GM19351 (cell line): ENCODE measurements at regions not wholly inside any gene's neighbourhood (a gene's known extent, or its start where the extent isn't known, plus 50 kb on each side); places are given as distances from the start of the nearest gene placed in this dataset.
"Not testable (repeated sequence)": the region's sequence is repeated elsewhere in the genome, so short reads cannot be mapped to it uniquely, and the experiment has no call there.

Experiments
- ATAC-seq: cut with Tn5 transposase; IDR thresholded peaks from one replicate; pipeline ENCODE4 v1.9.1; 2021; ENCODE audit warnings: mild to moderate bottlenecking, moderate library complexity; ENCODE audit not compliant: unreplicated experiment

- ATAC-seq: no peak
These were observed 354.6 kb downstream of the LRRC70 start for GRCh38 chr5:62933261-62933660.

- ATAC-seq: no peak
These were observed 352.7 kb downstream of the LRRC70 start for GRCh38 chr5:62931153-62931950.

- no peak for ATAC-seq
These were observed 343.6 kb downstream of the LRRC70 start for GRCh38 chr5:62922191-62922590.

- ATAC-seq: no peak
These were observed 342.2 kb downstream of the LRRC70 start for GRCh38 chr5:62920856-62921255.

- no peak for ATAC-seq
These were observed 330.7 kb downstream of the LRRC70 start for GRCh38 chr5:62909326-62909725.

- ATAC-seq: no peak
These were observed 323.5 kb downstream of the LRRC70 start for GRCh38 chr5:62902126-62902525.

- ATAC-seq: no peak
These were observed 322.4 kb downstream of the LRRC70 start for GRCh38 chr5:62900976-62901375.

GRCh38 chr5:62896121-62896893 is 317.7 kb downstream of the LRRC70 start:
- no peak for ATAC-seq

GRCh38 chr5:62886603-62887315 is 308.1 kb downstream of the LRRC70 start:
- ATAC-seq: no peak

- ATAC-seq: not testable (repeated sequence)
These were observed 258.7 kb downstream of the LRRC70 start for GRCh38 chr5:62837330-62837729.

GRCh38 chr5:62829604-62829986 is 251.0 kb downstream of the LRRC70 start:
- no peak for ATAC-seq

- ATAC-seq: no peak
These were observed 250.4 kb downstream of the LRRC70 start for GRCh38 chr5:62828742-62829603.

- ATAC-seq: no peak
These were observed 247.1 kb downstream of the LRRC70 start for GRCh38 chr5:62825623-62826220.

- no peak for ATAC-seq
These were observed 246.3 kb downstream of the LRRC70 start for GRCh38 chr5:62824936-62825335.

GRCh38 chr5:62817043-62817442 is 238.4 kb downstream of the LRRC70 start:
- ATAC-seq: not testable (repeated sequence)

- no peak for ATAC-seq
These were observed 236.4 kb downstream of the LRRC70 start for GRCh38 chr5:62814991-62815390.

GRCh38 chr5:62812621-62813255 is 234.1 kb downstream of the LRRC70 start:
- ATAC-seq: no peak

- ATAC-seq: not testable (repeated sequence)
These were observed 226.2 kb downstream of the LRRC70 start for GRCh38 chr5:62804819-62805218.

GRCh38 chr5:62795926-62796325 is 217.3 kb downstream of the LRRC70 start:
- no peak for ATAC-seq

GRCh38 chr5:62794456-62794855 is 215.8 kb downstream of the LRRC70 start:
- ATAC-seq: no peak
